ENCODE measurements at regions not wholly inside any gene's neighbourhood (a gene's known extent, or its start where the extent isn't known, plus 50 kb on each side); places are given as distances from the start of the nearest gene placed in this dataset.

- 81 to 84% methylated on average over 3 of the region's 3 CpGs for WGBS, 2 donors
- TF ChIP-seq CTCF (IDR thresholded peaks at IDR 0.05) (no peak), POLR2A (IDR thresholded peaks at IDR 0.05) (no peak)
- no peaks in the 10 kb centered on the region for H3K36me3 ChIP-seq
- no peak overlapping the region for H3K4me3 ChIP-seq (replicated peaks in 1 of 3)
- intact Hi-C loops (cut with DNase I), result no loop called here
- no peaks in the 10 kb centered on the region for H3K27me3 ChIP-seq
- H3K4me1 ChIP-seq, result no peaks in the 10 kb centered on the region
- DNase-seq, result no peak
- no peaks in the 10 kb centered on the region for H3K9me3 ChIP-seq
- no peak overlapping the region for H3K27ac ChIP-seq
Observed at GRCh38 chr7:138292951-138293350, 167.1 kb upstream of the TRIM24 start.

- Histone ChIP-seq H3K27me3 (no peaks in the 10 kb centered on the region), H3K9me3 (no peaks in the 10 kb centered on the region), H3K4me1 (no peaks in the 10 kb centered on the region), H3K27ac (no peak overlapping the region), H3K4me3 (replicated peaks in 1 of 3) (no peak overlapping the region), H3K36me3 (no peaks in the 10 kb centered on the region)
- no peak for DNase-seq
- 79% methylated on average over 3 of the region's 3 CpGs for WGBS, 2 donors
- TF ChIP-seq POLR2A (IDR thresholded peaks at IDR 0.05) (no peak), CTCF (IDR thresholded peaks at IDR 0.05) (no peak)
- intact Hi-C loops (cut with DNase I), result no loop called here
Observed at GRCh38 chr7:138295049-138295637, 164.9 kb upstream of the TRIM24 start.

- Histone ChIP-seq H3K36me3 (no peaks in the 10 kb centered on the region), H3K27me3 (no peaks in the 10 kb centered on the region), H3K9me3 (no peaks in the 10 kb centered on the region), H3K4me1 (no peaks in the 10 kb centered on the region), H3K27ac (no peak overlapping the region), H3K4me3 (replicated peaks in 1 of 3) (no peak overlapping the region)
- intact Hi-C loops (cut with DNase I), result no loop called here
- WGBS, 2 donors, result 84 to 85% methylated on average over 3 of the region's 3 CpGs
- DNase-seq, result no peak
- no peak for TF ChIP-seq POLR2A (IDR thresholded peaks at IDR 0.05)
- no peak for TF ChIP-seq CTCF (IDR thresholded peaks at IDR 0.05)
Observed at GRCh38 chr7:138297526-138297925, 162.5 kb upstream of the TRIM24 start.

GRCh38 chr7:138299066-138299465 lies 161.0 kb upstream of the TRIM24 start:
- no peaks in the 10 kb centered on the region for H3K4me1 ChIP-seq
- intact Hi-C loops (cut with DNase I), result no loop called here
- WGBS, 2 donors, result 91 to 92% methylated on average over 3 of the region's 3 CpGs

More at GRCh38 chr7:138299066-138299465, 161.0 kb upstream of the TRIM24 start:
- Histone ChIP-seq H3K27me3 (no peaks in the 10 kb centered on the region), H3K4me3 (replicated peaks in 1 of 3) (no peak overlapping the region), H3K9me3 (no peaks in the 10 kb centered on the region), H3K27ac (no peak overlapping the region), H3K36me3 (no peaks in the 10 kb centered on the region)
- no peak for DNase-seq
- TF ChIP-seq POLR2A (IDR thresholded peaks at IDR 0.05) (no peak), CTCF (IDR thresholded peaks at IDR 0.05) (no peak)
